ENCODE measurements at regions not wholly inside any gene's neighbourhood (a gene's known extent, or its start where the extent isn't known, plus 50 kb on each side); places are given as distances from the start of the nearest gene placed in this dataset.

- no peak overlapping the region for H3K27ac Mint-ChIP-seq
- DNase-seq = no peak
- peaks cover 0 to 2% (median 0%) of the 10 kb centered on the region in 3 donors for H3K27me3 Mint-ChIP-seq (ENCODE audit: low read depth in 3 of 3)
- peaks cover 0 to 15% (median 0%) of the 10 kb centered on the region in 3 donors for H3K36me3 Mint-ChIP-seq
- peaks cover 22 to 70% (median 50%) of the 10 kb centered on the region in 6 donors for H3K9me3 Mint-ChIP-seq
- H3K4me1 Mint-ChIP-seq = no peaks in the 10 kb centered on the region
- no peak overlapping the region for H3K4me3 Mint-ChIP-seq
Observed at GRCh38 chr1:187947359-187947758, 1118.6 kb downstream of the PLA2G4A start.

- Mint-ChIP-seq H3K4me1 (no peaks in the 10 kb centered on the region), H3K27me3 (ENCODE audit: low read depth in 3 of 3) (no peaks in the 10 kb centered on the region), H3K9me3 (peaks cover 14 to 71% (median 50%) of the 10 kb centered on the region in 6 donors), H3K4me3 (no peak overlapping the region), H3K36me3 (peaks cover 0 to 12% (median 0%) of the 10 kb centered on the region in 3 donors), H3K27ac (no peak overlapping the region)
- DNase-seq = no peak
Observed at GRCh38 chr1:187948170-187948794, 1119.5 kb downstream of the PLA2G4A start.

DNA sequence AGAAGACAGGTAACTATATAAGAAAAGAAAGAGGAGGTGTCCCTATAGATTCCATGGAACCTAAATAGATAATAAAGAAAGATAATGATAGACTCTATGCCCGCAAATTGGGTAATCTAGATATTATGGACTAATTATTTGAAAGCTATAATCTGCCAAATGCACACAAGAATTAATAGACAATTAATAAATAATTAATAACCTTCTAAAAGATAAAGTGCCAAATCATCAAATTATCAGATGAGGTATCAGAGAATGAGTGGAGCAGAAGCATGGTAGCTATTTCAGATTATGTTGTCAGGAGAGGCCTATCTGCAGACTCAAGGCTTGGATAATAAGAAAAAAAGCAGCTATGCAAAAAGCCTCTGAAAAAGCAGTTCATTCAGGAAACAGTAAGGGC, 1120.8 kb downstream of the PLA2G4A start:
- Mint-ChIP-seq H3K27me3 (ENCODE audit: low read depth in 3 of 3) (no peaks in the 10 kb centered on the region), H3K4me1 (no peaks in the 10 kb centered on the region), H3K27ac (no peak overlapping the region), H3K4me3 (no peak overlapping the region), H3K36me3 (peaks cover 0 to 11% (median 0%) of the 10 kb centered on the region in 3 donors), H3K9me3 (peaks cover 12 to 72% (median 48%) of the 10 kb centered on the region in 6 donors)
- DNase-seq = no peak

GRCh38 chr1:187951817-187952216, 1123.1 kb downstream of the PLA2G4A start:
- H3K4me1 Mint-ChIP-seq = no peaks in the 10 kb centered on the region
- peaks cover 9 to 67% (median 41%) of the 10 kb centered on the region in 6 donors for H3K9me3 Mint-ChIP-seq
- peaks cover 0 to under 1% (median 0%) of the 10 kb centered on the region in 3 donors for H3K36me3 Mint-ChIP-seq
- no peak overlapping the region for H3K27ac Mint-ChIP-seq
- H3K27me3 Mint-ChIP-seq (ENCODE audit: low read depth in 3 of 3) = no peaks in the 10 kb centered on the region
- DNase-seq = no peak
- no peak overlapping the region for H3K4me3 Mint-ChIP-seq

- no peak overlapping the region for H3K4me3 Mint-ChIP-seq
- no peaks in the 10 kb centered on the region for H3K36me3 Mint-ChIP-seq
- no peaks in the 10 kb centered on the region for H3K27me3 Mint-ChIP-seq (ENCODE audit: low read depth in 3 of 3)
- DNase-seq = no peak
- peaks cover 9 to 61% (median 37%) of the 10 kb centered on the region in 6 donors for H3K9me3 Mint-ChIP-seq
- H3K4me1 Mint-ChIP-seq = no peaks in the 10 kb centered on the region
- H3K27ac Mint-ChIP-seq = no peak overlapping the region
Observed at GRCh38 chr1:187952446-187952845, 1123.7 kb downstream of the PLA2G4A start.

DNA sequence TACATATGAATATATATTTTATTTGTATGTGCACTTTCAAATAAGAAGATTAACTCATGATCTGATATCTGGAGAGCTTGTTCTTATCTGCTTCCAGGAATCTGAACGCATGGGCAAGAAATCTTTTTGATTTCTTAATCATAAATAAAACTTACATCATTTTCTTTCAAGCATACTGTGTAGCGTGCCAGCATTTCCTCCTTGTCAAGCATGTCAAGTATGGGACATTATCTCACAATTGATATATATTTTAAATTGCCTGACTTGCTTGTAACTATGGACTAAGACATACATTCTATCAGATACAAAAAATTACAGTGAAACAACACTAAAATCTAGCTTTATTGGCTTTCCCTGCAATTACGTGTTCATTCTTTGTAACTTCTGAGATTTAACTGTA, 1128.2 kb downstream of the PLA2G4A start:
- no peaks in the 10 kb centered on the region for H3K27me3 Mint-ChIP-seq (ENCODE audit: low read depth in 3 of 3)
- H3K4me3 Mint-ChIP-seq = no peak overlapping the region
- peaks cover 0 to 3% (median 0%) of the 10 kb centered on the region in 3 donors for H3K36me3 Mint-ChIP-seq
- DNase-seq = no peak
- H3K9me3 Mint-ChIP-seq = peaks cover 12 to 59% (median 28%) of the 10 kb centered on the region in 6 donors
- no peaks in the 10 kb centered on the region for H3K4me1 Mint-ChIP-seq
- H3K27ac Mint-ChIP-seq = no peak overlapping the region

GRCh38 chr1:187958207-187958606, 1129.5 kb downstream of the PLA2G4A start:
- H3K27ac Mint-ChIP-seq = no peak overlapping the region
- H3K36me3 Mint-ChIP-seq = peaks cover 0 to 3% (median 0%) of the 10 kb centered on the region in 3 donors
- peaks cover 9 to 56% (median 25%) of the 10 kb centered on the region in 6 donors for H3K9me3 Mint-ChIP-seq
- no peak for DNase-seq
- H3K4me1 Mint-ChIP-seq = no peaks in the 10 kb centered on the region
- H3K4me3 Mint-ChIP-seq = no peak overlapping the region
- H3K27me3 Mint-ChIP-seq (ENCODE audit: low read depth in 3 of 3) = no peaks in the 10 kb centered on the region

DNA sequence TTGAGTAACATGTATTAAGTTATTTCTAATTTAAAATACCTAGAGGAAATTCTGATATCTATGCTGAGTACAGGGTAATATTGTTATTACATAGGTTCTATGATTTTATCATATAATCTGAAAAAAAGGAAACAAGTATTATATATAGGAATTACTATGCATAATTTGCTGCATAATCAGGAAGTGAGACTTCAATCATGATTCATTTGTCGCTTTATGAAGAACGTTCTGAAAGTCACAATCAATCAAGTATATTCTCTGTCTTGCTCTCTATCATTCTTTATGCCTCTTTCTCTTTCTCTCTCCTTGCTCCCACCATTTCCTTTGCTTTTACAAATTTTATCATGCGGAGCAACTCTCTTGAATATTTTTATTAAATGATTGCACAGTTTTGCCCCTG, 1130.3 kb downstream of the PLA2G4A start:
- Mint-ChIP-seq H3K9me3 (peaks cover 9 to 61% (median 30%) of the 10 kb centered on the region in 6 donors), H3K4me3 (no peak overlapping the region), H3K27me3 (ENCODE audit: low read depth in 3 of 3) (no peaks in the 10 kb centered on the region), H3K27ac (no peak overlapping the region), H3K4me1 (no peaks in the 10 kb centered on the region), H3K36me3 (peaks cover 0 to 3% (median 0%) of the 10 kb centered on the region in 3 donors)
- DNase-seq = no peak

DNA sequence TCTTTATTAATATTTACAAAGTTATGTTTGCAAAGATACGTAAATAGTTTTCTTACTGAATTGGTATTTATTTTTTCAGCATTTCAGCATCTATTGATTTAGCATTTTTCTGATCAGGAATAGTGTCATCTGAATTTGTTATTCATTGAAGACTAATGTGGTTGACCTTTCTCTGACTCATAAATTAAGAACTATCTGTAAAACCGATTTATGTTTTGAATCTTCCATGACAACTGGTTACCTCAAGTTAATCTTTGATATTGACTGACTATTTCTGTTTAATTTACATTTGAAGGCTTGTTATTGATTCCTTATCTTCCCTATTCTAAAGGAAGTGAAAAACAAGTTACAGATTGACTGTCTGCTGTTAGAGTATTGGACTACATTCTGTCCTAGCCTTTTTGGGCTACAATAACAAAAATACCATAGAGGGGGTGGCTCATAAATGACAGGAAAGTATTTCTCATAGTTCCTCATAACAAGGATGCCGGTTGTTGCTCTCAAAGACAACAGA, 1131.4 kb downstream of the PLA2G4A start:
- Mint-ChIP-seq H3K36me3 (peaks cover 0 to 3% (median 0%) of the 10 kb centered on the region in 3 donors), H3K4me3 (no peak overlapping the region), H3K4me1 (no peaks in the 10 kb centered on the region), H3K9me3 (peaks cover 9 to 51% (median 28%) of the 10 kb centered on the region in 6 donors), H3K27me3 (ENCODE audit: low read depth in 3 of 3) (no peaks in the 10 kb centered on the region), H3K27ac (no peak overlapping the region)
- no peak for DNase-seq

GRCh38 chr1:187961895-187962294, 1133.1 kb downstream of the PLA2G4A start:
- Mint-ChIP-seq H3K9me3 (peaks cover 5 to 50% (median 26%) of the 10 kb centered on the region in 6 donors), H3K36me3 (peaks cover 0 to 3% (median 0%) of the 10 kb centered on the region in 3 donors), H3K4me3 (no peak overlapping the region), H3K27ac (no peak overlapping the region), H3K4me1 (no peaks in the 10 kb centered on the region), H3K27me3 (ENCODE audit: low read depth in 3 of 3) (no peaks in the 10 kb centered on the region)
- no peak for DNase-seq

GRCh38 chr1:187971851-187972250, 1143.1 kb downstream of the PLA2G4A start:
- no peak overlapping the region for H3K4me3 Mint-ChIP-seq
- H3K36me3 Mint-ChIP-seq = no peaks in the 10 kb centered on the region
- no peaks in the 10 kb centered on the region for H3K4me1 Mint-ChIP-seq
- peaks cover 8 to 45% (median 17%) of the 10 kb centered on the region in 6 donors for H3K9me3 Mint-ChIP-seq
- peaks cover 0 to 2% (median 0%) of the 10 kb centered on the region in 3 donors for H3K27me3 Mint-ChIP-seq (ENCODE audit: low read depth in 3 of 3)
- no peak for DNase-seq
- no peak overlapping the region for H3K27ac Mint-ChIP-seq

- DNase-seq = no peak
- H3K9me3 Mint-ChIP-seq = peaks cover 1 to 58% (median 25%) of the 10 kb centered on the region in 6 donors
- H3K4me3 Mint-ChIP-seq = no peak overlapping the region
- H3K4me1 Mint-ChIP-seq = no peaks in the 10 kb centered on the region
- no peaks in the 10 kb centered on the region for H3K36me3 Mint-ChIP-seq
- no peak overlapping the region for H3K27ac Mint-ChIP-seq
- peaks cover 0 to 2% (median 0%) of the 10 kb centered on the region in 3 donors for H3K27me3 Mint-ChIP-seq (ENCODE audit: low read depth in 3 of 3)
Observed at GRCh38 chr1:187977298-187977697, 1148.5 kb downstream of the PLA2G4A start.

DNA sequence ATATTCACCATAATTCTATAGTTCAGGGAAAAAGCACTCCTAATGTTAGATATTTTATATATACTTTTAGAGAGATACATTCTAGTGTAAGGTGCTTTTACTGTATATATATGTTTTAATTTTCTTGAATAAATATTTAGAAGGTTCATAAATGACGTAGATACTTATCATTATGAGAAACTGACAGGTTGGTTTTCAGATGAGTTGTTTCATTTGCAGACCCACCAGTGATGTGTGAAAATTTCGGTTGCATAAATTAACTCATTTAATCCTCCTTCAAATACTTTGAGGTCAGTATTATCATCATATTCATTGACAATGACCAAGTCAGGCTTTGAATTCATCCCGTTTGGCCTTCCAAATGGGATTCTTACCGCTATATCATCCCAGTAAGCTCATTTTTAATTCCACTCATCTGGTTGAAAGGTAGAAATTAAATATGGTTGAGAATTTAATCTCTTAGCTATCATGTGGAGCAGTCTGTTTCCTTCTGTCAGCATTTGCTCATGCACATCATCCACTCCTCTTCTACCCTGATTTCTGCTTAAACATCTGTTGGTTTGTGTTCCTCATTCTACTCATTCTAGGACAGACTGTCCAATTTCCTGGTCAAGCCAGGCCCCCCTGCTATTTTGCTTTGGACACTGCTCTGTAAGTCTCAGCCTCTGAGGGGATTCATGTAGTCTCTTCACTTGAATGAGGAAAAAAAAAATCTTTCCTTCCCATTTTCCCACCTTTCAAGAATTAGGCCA, 1156.6 kb downstream of the PLA2G4A start:
- Mint-ChIP-seq H3K27ac (no peak overlapping the region), H3K9me3 (peaks cover 0 to 34% (median 25%) of the 10 kb centered on the region in 6 donors), H3K4me1 (no peaks in the 10 kb centered on the region), H3K4me3 (peak overlapping the region in 1 of 5 donors; percentile 44), H3K27me3 (ENCODE audit: low read depth in 3 of 3) (peaks cover 0 to 2% (median 0%) of the 10 kb centered on the region in 3 donors), H3K36me3 (no peaks in the 10 kb centered on the region)
- no peak for DNase-seq
